Brain microvascular endothelial cell (primary cell): ENCODE measurements at regions not wholly inside any gene's neighbourhood (a gene's known extent, or its start where the extent isn't known, plus 50 kb on each side); places are given as distances from the start of the nearest gene placed in this dataset.

ENCODE experiments used
- DNase-seq: peaks from one replicate; pipeline ENCODE4 v3.0.0-alpha.2; 2020
- H3K27ac ChIP-seq: fragments of 250-450 bp; sonication (Bioruptor Pico); 2 replicates; pipeline ENCODE4 v1.5.1; 2020; ENCODE audit warnings: mild to moderate bottlenecking, moderate library complexity
- H3K27me3 ChIP-seq: fragments of 250-450 bp; sonication (Bioruptor Pico); replicated peaks from 2 replicates; pipeline ENCODE4 v1.5.1; 2020; ENCODE audit warnings: mild to moderate bottlenecking
- H3K36me3 ChIP-seq: fragments of 250-450 bp; sonication (Bioruptor Pico); replicated peaks from 2 replicates; pipeline ENCODE4 v1.5.1; 2020; ENCODE audit warnings: mild to moderate bottlenecking
- H3K4me3 ChIP-seq: 2 replicates; pipeline ENCODE4 v1.5.1; 2011; ENCODE audit warnings: low read depth, mild to moderate bottlenecking, control low read depth, low read length, moderate library complexity
- CTCF ChIP-seq: IDR thresholded peaks from 2 replicates; pipeline ENCODE4 v1.5.1; 2011; ENCODE audit warnings: low read depth, mild to moderate bottlenecking, moderate library complexity, low read length, control low read depth, inconsistent platforms; ENCODE audit errors: missing control alignments
- in situ Hi-C: cut with HindIII; loops from 2 replicates; pipeline ENCODE4 v1.10.0; 2017; ENCODE audit warnings: low sequenced_read_pairs, low pct_ligation_motif_present

- Histone ChIP-seq H3K36me3 (no peaks in the 10 kb centered on the region), H3K27ac (no peak overlapping the region), H3K4me3 (no peak overlapping the region), H3K27me3 (no peaks in the 10 kb centered on the region)
- in situ Hi-C loops, result no loop called here
- no peak for DNase-seq
- no peak for TF ChIP-seq CTCF
Observed at GRCh38 chr12:65764325-65764724, 60.0 kb upstream of the HMGA2 start.

GRCh38 chr12:65765436-65765813, 58.9 kb upstream of the HMGA2 start:
- Histone ChIP-seq H3K27ac (peak overlapping the region; percentile 23), H3K4me3 (no peak overlapping the region), H3K36me3 (no peaks in the 10 kb centered on the region), H3K27me3 (no peaks in the 10 kb centered on the region)
- DNase-seq, result peak; percentile 43
- no peak for TF ChIP-seq CTCF
- in situ Hi-C loops, result no loop called here

- no peak for TF ChIP-seq CTCF
- in situ Hi-C loops, result no loop called here
- Histone ChIP-seq H3K36me3 (no peaks in the 10 kb centered on the region), H3K4me3 (no peak overlapping the region), H3K27me3 (no peaks in the 10 kb centered on the region), H3K27ac (no peak overlapping the region)
- DNase-seq, result no peak
Observed at GRCh38 chr12:65769880-65770279, 54.4 kb upstream of the HMGA2 start.
